ENCODE measurements at regions not wholly inside any gene's neighbourhood (a gene's known extent, or its start where the extent isn't known, plus 50 kb on each side); places are given as distances from the start of the nearest gene placed in this dataset.
"Not testable (repeated sequence)": the region's sequence is repeated elsewhere in the genome, so short reads cannot be mapped to it uniquely, and the experiment has no call there.

DNA sequence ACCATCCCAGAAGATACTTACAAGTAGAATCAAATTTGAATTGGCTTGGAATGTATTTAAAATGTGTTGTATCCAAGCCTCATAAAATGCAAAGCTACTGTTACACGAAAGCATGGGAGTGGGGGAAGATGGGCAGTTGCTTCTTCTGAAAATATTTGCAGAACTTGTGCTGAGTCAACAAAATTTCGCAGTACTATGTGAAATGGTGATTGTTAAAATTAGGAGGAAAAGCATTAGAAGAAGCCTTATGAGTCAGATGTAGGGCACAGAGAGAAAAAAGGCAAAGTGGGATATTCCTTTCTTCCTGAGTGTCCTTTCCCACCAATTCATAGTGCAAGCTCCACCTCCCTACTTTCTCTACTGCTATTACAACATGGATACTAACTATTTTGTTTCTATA is 332.7 kb downstream of the PRDM5 start:
- Histone ChIP-seq H3K27ac (ENCODE audit: insufficient read depth, low read length, poor library complexity, severe bottlenecking) (no peak overlapping the region), H3K4me3 (ENCODE audit: insufficient read depth, low read depth, low read length, poor library complexity, severe bottlenecking) (no peak overlapping the region), H3K4me1 (ENCODE audit: control insufficient read depth, insufficient read depth, low read length, poor library complexity, severe bottlenecking) (no peaks in the 10 kb centered on the region), H3K27me3 (replicated peaks; ENCODE audit: control insufficient read depth, insufficient read depth, low read length, poor library complexity, severe bottlenecking) (no peaks in the 10 kb centered on the region), H3K36me3 (ENCODE audit: control insufficient read depth, insufficient read depth, low read length) (no peaks in the 10 kb centered on the region), H3K9me3 (ENCODE audit: control insufficient read depth, low read length) (no peaks in the 10 kb centered on the region)
- DNase-seq = no peak

DNA sequence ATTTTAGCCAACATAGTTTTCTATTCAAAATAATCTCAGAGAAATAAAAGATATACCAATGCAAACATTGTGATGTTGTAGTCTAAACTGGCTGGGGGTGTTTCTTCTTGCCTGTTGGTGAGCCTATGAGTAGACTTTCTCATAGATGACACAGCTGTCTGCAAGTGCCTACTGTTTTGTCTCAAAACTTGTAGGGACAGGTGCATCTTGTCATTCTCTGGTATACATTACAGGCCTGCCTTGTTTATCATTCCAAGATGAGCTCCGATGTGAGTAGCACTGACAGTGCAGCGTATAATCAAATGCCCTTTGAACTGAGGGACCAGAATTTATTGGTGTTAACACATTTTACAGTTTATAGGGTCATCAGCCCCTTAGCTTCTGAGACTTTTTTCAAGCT is 353.8 kb downstream of the PRDM5 start:
- no peaks in the 10 kb centered on the region for H3K36me3 ChIP-seq (ENCODE audit: control insufficient read depth, insufficient read depth, low read length)
- H3K4me3 ChIP-seq (ENCODE audit: insufficient read depth, low read depth, low read length, poor library complexity, severe bottlenecking) = no peak overlapping the region
- H3K9me3 ChIP-seq (ENCODE audit: control insufficient read depth, low read length) = no peaks in the 10 kb centered on the region
- no peaks in the 10 kb centered on the region for H3K27me3 ChIP-seq (replicated peaks; ENCODE audit: control insufficient read depth, insufficient read depth, low read length, poor library complexity, severe bottlenecking)
- H3K4me1 ChIP-seq (ENCODE audit: control insufficient read depth, insufficient read depth, low read length, poor library complexity, severe bottlenecking) = no peaks in the 10 kb centered on the region
- no peak overlapping the region for H3K27ac ChIP-seq (ENCODE audit: insufficient read depth, low read length, poor library complexity, severe bottlenecking)
- no peak for DNase-seq

DNA sequence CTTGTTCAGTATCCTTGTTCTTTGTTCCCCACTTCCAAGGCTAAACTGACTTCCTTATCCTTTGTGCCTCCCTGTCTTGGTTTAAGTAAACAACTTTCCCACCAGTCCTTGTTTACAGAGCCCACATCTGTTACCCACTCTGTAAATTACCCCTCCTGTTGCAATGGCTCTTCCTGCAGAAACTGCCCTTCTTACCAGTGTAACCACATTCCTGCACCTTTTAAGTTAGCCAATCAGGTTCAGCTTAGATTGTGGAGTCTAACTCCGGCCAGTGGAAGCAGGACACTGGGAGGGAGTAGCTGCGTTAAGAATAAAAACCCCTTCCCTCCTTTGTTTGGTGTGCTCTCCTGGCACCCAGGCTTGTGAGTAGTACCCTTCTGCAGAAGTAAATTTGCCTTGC is 360.9 kb downstream of the PRDM5 start:
- H3K9me3 ChIP-seq (ENCODE audit: control insufficient read depth, low read length) = no peaks in the 10 kb centered on the region
- no peak for DNase-seq
- H3K4me1 ChIP-seq (ENCODE audit: control insufficient read depth, insufficient read depth, low read length, poor library complexity, severe bottlenecking) = no peaks in the 10 kb centered on the region
- no peak overlapping the region for H3K27ac ChIP-seq (ENCODE audit: insufficient read depth, low read length, poor library complexity, severe bottlenecking)
- H3K36me3 ChIP-seq (ENCODE audit: control insufficient read depth, insufficient read depth, low read length) = no peaks in the 10 kb centered on the region
- H3K4me3 ChIP-seq (ENCODE audit: insufficient read depth, low read depth, low read length, poor library complexity, severe bottlenecking) = no peak overlapping the region
- H3K27me3 ChIP-seq (replicated peaks; ENCODE audit: control insufficient read depth, insufficient read depth, low read length, poor library complexity, severe bottlenecking) = no peaks in the 10 kb centered on the region

DNA sequence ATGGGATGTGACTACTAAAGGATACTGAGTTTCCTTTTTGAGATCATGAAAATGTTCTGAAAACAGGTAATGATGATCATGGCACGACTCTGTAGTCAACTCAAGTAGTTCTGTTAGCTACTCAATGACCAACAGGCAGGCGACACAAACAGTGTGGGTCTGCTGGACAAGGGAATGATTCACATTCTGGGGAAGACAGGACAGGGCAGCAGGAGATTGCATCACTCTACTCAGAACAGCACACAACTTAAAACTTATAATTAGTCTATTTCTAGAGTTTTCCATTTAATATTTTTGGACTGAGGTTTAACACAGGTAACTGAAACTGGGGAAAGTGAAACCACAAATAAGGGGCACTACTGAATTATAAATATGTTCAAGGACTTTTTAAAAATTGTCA is 365.2 kb downstream of the PRDM5 start:
- Histone ChIP-seq H3K9me3 (ENCODE audit: control insufficient read depth, low read length) (no peaks in the 10 kb centered on the region), H3K27ac (ENCODE audit: insufficient read depth, low read length, poor library complexity, severe bottlenecking) (no peak overlapping the region), H3K4me3 (ENCODE audit: insufficient read depth, low read depth, low read length, poor library complexity, severe bottlenecking) (no peak overlapping the region), H3K36me3 (ENCODE audit: control insufficient read depth, insufficient read depth, low read length) (no peaks in the 10 kb centered on the region), H3K4me1 (ENCODE audit: control insufficient read depth, insufficient read depth, low read length, poor library complexity, severe bottlenecking) (no peaks in the 10 kb centered on the region), H3K27me3 (replicated peaks; ENCODE audit: control insufficient read depth, insufficient read depth, low read length, poor library complexity, severe bottlenecking) (no peaks in the 10 kb centered on the region)
- DNase-seq = no peak

DNA sequence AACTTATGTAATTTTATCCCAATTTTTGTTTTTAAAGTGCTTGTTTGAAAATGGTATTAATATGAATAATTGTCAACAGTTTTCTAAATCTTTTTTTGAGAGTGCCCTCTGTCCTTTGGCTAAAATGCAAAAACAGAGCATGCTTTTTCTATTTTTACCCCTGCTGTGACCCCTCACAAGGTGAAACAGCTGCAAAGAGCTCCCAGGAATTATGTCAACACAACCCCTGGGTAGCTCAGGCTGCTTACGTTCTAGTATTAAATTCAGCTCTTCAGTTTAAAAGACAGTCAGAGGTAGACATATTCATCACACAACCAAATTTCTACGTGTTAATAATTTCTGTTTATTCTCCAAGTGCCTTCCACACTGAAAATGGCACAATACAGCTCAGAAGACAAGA is 367.5 kb downstream of the PRDM5 start:
- Histone ChIP-seq H3K4me3 (ENCODE audit: insufficient read depth, low read depth, low read length, poor library complexity, severe bottlenecking) (no peak overlapping the region), H3K27me3 (replicated peaks; ENCODE audit: control insufficient read depth, insufficient read depth, low read length, poor library complexity, severe bottlenecking) (no peaks in the 10 kb centered on the region), H3K4me1 (ENCODE audit: control insufficient read depth, insufficient read depth, low read length, poor library complexity, severe bottlenecking) (no peaks in the 10 kb centered on the region), H3K9me3 (ENCODE audit: control insufficient read depth, low read length) (no peaks in the 10 kb centered on the region), H3K36me3 (ENCODE audit: control insufficient read depth, insufficient read depth, low read length) (no peaks in the 10 kb centered on the region), H3K27ac (ENCODE audit: insufficient read depth, low read length, poor library complexity, severe bottlenecking) (no peak overlapping the region)
- DNase-seq = no peak

DNA sequence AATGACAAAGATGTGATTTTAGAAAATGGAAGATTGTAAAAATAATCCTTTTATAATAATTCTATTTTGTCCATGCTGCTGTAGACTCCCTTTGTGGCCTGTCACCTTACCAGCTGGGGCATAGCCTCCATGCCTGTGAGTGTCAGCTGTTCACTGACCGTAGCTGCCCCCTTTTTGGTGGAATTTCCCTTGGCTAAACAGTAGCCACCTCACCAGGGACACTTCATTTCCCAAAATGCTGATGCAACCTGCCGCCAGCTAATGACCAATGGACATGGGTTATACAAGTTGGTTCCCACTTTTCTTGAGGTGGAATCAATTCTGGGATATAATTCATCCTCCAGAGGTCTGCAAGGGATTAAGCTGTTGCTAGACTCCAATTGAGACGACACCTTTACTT is 368.4 kb downstream of the PRDM5 start:
- Histone ChIP-seq H3K27ac (ENCODE audit: insufficient read depth, low read length, poor library complexity, severe bottlenecking) (no peak overlapping the region), H3K27me3 (replicated peaks; ENCODE audit: control insufficient read depth, insufficient read depth, low read length, poor library complexity, severe bottlenecking) (no peaks in the 10 kb centered on the region), H3K9me3 (ENCODE audit: control insufficient read depth, low read length) (no peaks in the 10 kb centered on the region), H3K4me1 (ENCODE audit: control insufficient read depth, insufficient read depth, low read length, poor library complexity, severe bottlenecking) (no peaks in the 10 kb centered on the region), H3K4me3 (ENCODE audit: insufficient read depth, low read depth, low read length, poor library complexity, severe bottlenecking) (no peak overlapping the region), H3K36me3 (ENCODE audit: control insufficient read depth, insufficient read depth, low read length) (no peaks in the 10 kb centered on the region)
- DNase-seq = no peak

DNA sequence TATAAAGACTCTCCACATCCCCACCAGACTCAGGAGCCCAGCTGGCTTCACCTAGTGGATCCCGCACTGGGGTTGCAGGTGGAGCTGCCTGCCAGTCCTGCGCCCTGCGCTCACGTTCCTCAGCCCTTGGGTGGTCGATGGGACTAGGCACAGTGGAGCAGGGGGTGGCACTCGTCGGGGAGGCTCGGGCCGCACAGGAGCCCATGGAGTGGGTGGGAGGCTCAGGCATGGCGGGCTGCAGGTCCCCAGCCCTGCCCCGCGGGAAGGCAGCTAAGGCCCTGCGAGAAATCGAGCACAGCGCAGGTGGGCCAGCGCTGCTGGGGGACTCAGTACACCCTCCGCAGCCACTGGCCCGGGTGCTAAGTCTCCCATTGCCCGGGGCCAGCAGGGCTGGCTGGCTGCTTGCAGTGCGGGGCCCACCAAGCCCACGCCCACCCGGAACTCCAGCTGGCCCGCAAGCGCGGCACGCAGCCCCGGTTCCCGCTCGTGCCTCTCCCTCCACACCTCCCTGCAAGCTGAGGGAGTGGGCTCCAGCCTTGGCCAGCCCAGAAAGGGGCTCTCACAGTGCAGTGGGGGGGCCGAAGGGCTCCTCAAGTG is 371.8 kb downstream of the PRDM5 start:
- not testable (repeated sequence) for H3K4me1 ChIP-seq (ENCODE audit: control insufficient read depth, insufficient read depth, low read length, poor library complexity, severe bottlenecking); H3K9me3 ChIP-seq (ENCODE audit: control insufficient read depth, low read length); DNase-seq; H3K36me3 ChIP-seq (ENCODE audit: control insufficient read depth, insufficient read depth, low read length); H3K4me3 ChIP-seq (ENCODE audit: insufficient read depth, low read depth, low read length, poor library complexity, severe bottlenecking); H3K27ac ChIP-seq (ENCODE audit: insufficient read depth, low read length, poor library complexity, severe bottlenecking); H3K27me3 ChIP-seq (replicated peaks; ENCODE audit: control insufficient read depth, insufficient read depth, low read length, poor library complexity, severe bottlenecking)

DNA sequence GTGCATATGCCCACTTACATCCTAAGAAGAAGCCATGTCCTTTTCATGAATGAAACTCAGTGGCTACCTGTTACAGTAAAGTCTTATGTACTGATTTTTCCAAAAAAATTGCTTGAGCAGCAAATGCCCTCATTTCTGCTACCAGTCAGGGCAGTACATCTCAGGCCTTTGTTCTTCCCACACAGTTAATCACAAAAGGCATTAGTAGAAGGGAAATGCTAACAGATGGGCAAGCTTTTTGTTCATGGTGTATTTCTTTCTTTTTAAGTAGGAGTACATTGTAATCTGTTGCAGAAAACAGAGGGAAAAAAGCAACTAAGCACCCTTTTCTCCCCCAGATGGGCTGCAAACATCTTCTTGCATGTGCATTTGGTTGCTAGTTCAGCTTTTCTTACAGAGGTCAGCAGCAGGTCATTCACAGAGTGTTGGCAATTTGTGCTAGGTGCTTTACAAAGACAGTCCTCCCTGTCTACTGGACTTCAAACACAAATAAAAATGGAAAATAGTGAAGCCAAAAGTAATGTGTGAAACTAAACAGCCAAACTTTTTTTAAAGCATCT is 373.4 kb downstream of the PRDM5 start:
- Histone ChIP-seq H3K27me3 (replicated peaks; ENCODE audit: control insufficient read depth, insufficient read depth, low read length, poor library complexity, severe bottlenecking) (no peaks in the 10 kb centered on the region), H3K36me3 (ENCODE audit: control insufficient read depth, insufficient read depth, low read length) (no peaks in the 10 kb centered on the region), H3K4me3 (ENCODE audit: insufficient read depth, low read depth, low read length, poor library complexity, severe bottlenecking) (no peak overlapping the region), H3K4me1 (ENCODE audit: control insufficient read depth, insufficient read depth, low read length, poor library complexity, severe bottlenecking) (no peaks in the 10 kb centered on the region), H3K27ac (ENCODE audit: insufficient read depth, low read length, poor library complexity, severe bottlenecking) (no peak overlapping the region), H3K9me3 (ENCODE audit: control insufficient read depth, low read length) (no peaks in the 10 kb centered on the region)
- no peak for DNase-seq

DNA sequence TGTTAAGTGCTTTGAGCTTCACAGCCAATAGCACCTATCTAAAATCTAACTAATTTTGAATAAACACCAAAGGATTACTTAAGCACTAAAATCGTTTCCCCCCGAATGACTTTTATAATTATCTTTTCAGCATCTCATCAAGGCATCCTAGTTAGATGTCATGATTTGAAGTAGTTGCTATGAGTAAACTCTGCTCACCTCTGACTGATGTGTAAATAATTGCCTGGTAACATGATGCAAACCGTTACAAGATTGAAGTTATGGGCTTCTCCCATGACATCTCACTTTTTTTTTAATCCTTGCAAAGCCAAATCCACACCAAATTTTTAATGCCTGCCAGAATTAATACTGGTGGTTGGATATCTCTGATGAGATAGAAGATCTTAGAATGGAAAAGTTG is 377.1 kb downstream of the PRDM5 start:
- H3K27ac ChIP-seq (ENCODE audit: insufficient read depth, low read length, poor library complexity, severe bottlenecking) = no peak overlapping the region
- no peaks in the 10 kb centered on the region for H3K4me1 ChIP-seq (ENCODE audit: control insufficient read depth, insufficient read depth, low read length, poor library complexity, severe bottlenecking)
- no peaks in the 10 kb centered on the region for H3K36me3 ChIP-seq (ENCODE audit: control insufficient read depth, insufficient read depth, low read length)
- H3K27me3 ChIP-seq (replicated peaks; ENCODE audit: control insufficient read depth, insufficient read depth, low read length, poor library complexity, severe bottlenecking) = no peaks in the 10 kb centered on the region
- DNase-seq = no peak
- H3K4me3 ChIP-seq (ENCODE audit: insufficient read depth, low read depth, low read length, poor library complexity, severe bottlenecking) = no peak overlapping the region
- H3K9me3 ChIP-seq (ENCODE audit: control insufficient read depth, low read length) = no peaks in the 10 kb centered on the region

DNA sequence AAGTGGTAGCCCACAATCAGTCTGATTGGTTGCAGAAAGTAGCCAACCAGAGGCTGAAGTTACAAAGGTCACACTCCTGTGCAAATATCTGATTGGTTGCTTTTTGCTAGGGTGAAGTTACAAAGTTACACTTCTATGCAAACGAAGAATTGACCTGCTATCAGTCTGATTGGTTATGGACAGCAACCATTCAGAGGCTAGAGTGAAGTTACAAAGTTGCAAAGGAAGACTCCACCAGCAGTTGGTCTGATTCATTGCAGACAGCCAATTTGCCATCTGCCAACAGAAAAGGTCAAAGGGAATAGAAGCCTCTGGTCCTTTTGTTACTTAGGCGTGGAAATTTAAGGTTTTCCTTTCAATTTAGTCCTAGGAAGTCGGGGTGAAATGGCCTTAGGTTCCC is 377.7 kb downstream of the PRDM5 start:
- H3K27ac ChIP-seq (ENCODE audit: insufficient read depth, low read length, poor library complexity, severe bottlenecking) = no peak overlapping the region
- no peaks in the 10 kb centered on the region for H3K36me3 ChIP-seq (ENCODE audit: control insufficient read depth, insufficient read depth, low read length)
- no peaks in the 10 kb centered on the region for H3K4me1 ChIP-seq (ENCODE audit: control insufficient read depth, insufficient read depth, low read length, poor library complexity, severe bottlenecking)
- H3K27me3 ChIP-seq (replicated peaks; ENCODE audit: control insufficient read depth, insufficient read depth, low read length, poor library complexity, severe bottlenecking) = no peaks in the 10 kb centered on the region
- H3K9me3 ChIP-seq (ENCODE audit: control insufficient read depth, low read length) = no peaks in the 10 kb centered on the region
- H3K4me3 ChIP-seq (ENCODE audit: insufficient read depth, low read depth, low read length, poor library complexity, severe bottlenecking) = no peak overlapping the region
- no peak for DNase-seq
